Tibial nerve (tissue), 3 donors: ENCODE measurements at regions not wholly inside any gene's neighbourhood (a gene's known extent, or its start where the extent isn't known, plus 50 kb on each side); places are given as distances from the start of the nearest gene placed in this dataset.

Experiments
- CTCF ChIP-seq, 5 experiments: fragments of 200-600 bp in 3 of 5; fragments of 450-650 bp in 2 of 5; sonication (generic) in 3 of 5; IDR thresholded peaks; one replicate each; pipeline ENCODE4 v1.5.1; 2016 to 2019; ENCODE audit warnings: antibody characterized with exemption in 5 of 5, mild to moderate bottlenecking in 3 of 5, moderate library complexity in 2 of 5
- POLR2A ChIP-seq, 2 donors: fragments of 450-650 bp; IDR thresholded peaks; one replicate each; pipeline ENCODE4 v1.6.1; 2017; ENCODE audit warnings: antibody characterized with exemption in 2 of 2, mild to moderate bottlenecking in 2 of 2, moderate library complexity in 2 of 2

- TF ChIP-seq POLR2A (IDR thresholded peaks at IDR 0.05) (no peak), CTCF (IDR thresholded peaks at IDR 0.05) (no peak)
Observed at GRCh38 chr13:106685143-106685542, 117.2 kb upstream of the ARGLU1 start.
